Embryonic facial prominence (tissue), 1 donor: ENCODE measurements at regions not wholly inside any gene's neighbourhood (a gene's known extent, or its start where the extent isn't known, plus 50 kb on each side); places are given as distances from the start of the nearest gene placed in this dataset.

Source experiments
- DNase-seq: peaks from one replicate; pipeline ENCODE4 v3.0.0-alpha.2; 2016; ENCODE audit errors: extremely low spot score

DNA sequence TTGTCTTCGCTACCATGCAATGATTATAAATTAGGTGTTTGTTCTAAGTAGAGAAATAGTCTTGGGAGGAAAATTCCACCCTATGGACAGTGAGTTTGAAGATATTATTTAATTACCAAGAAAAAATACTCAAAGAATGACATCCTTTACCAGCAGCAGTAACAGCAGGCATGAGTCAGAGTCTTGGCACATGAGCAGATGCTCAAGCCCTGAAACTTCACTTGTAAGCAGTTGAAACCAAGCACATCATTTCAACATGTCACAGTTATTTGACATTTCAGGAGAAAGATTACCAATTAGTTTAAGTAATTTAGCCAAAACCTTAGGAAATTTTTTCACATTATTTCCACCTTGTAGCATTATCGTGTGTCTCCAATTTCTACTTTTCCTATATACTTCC lies 99.2 kb downstream of the C12orf50 start:
- no peak for DNase-seq

DNA sequence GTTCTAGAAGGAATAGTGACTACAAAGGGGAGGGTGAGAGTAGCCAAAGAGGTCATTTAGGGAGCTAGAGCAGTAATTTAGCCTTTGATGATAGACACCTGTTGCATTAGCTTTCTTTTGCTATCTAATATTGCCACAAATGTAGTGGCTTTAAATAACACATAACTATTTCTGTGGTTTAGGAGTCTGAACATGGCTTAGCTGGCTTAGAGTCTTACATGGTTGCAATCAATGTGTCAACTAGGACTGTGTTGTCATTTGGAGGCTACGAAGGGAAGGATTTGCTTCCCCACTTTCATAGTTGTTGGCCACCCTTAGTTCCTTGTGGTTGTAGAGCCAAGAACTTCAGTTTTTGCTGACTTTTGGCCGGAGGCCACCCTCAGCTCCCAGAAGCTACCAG lies 99.9 kb downstream of the C12orf50 start:
- DNase-seq, result no peak

DNA sequence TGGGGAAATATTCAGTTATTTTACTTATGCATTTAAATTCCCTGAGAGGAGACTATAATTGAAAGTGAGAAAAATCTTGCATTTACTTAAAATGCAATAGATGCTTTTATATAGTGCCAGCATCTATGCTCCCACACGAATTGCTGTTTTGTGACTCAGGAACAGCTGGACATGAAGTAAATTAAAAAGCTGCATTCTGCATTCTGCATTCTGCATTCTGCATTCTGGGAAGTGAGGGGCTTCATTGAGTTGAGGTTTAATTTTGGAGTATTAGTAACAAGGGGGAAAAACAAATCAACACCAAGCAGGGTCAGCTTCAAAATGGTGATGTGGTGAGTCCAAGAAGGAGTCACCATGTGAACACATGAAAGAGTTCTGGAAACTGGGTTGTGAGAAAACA lies 101.2 kb downstream of the C12orf50 start:
- DNase-seq, result no peak

DNA sequence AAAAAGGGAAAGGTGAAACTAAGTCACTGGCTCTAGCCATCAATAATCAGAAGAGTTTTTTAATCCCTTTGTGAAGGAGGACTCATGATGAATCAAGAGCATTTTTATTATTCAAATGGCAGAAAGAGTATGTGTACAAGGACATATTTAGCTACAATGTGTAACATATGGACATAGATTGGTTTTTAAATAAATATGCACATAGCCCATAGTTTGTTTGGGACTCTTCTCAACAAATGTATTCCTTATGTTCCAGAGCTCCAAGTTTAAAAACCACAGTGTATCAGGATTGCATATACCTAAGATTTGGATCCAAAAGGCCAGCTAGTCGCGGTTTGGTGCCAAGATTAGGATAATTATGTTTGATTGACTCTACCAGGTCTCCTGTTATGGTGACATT lies 104.2 kb downstream of the C12orf50 start:
- no peak for DNase-seq

DNA sequence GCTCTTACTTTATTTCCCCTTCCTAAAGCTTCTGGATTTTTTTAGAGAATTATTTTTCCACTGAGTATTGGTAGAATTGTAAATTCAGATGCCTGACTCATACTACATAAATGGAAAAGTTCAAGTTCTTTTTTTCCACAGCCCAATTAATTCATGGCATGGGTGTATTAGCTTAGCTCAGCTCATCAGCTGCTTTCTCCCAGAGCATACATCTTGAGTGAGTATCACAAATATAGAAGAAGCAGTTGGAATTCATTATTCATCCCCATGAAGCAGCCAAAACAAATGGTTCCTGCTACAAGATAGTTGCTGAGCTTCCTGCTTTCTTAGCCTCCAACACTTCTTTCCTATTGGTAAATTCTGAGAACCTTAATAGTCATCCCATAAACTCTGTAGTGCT lies 105.1 kb downstream of the C12orf50 start:
- no peak for DNase-seq

DNA sequence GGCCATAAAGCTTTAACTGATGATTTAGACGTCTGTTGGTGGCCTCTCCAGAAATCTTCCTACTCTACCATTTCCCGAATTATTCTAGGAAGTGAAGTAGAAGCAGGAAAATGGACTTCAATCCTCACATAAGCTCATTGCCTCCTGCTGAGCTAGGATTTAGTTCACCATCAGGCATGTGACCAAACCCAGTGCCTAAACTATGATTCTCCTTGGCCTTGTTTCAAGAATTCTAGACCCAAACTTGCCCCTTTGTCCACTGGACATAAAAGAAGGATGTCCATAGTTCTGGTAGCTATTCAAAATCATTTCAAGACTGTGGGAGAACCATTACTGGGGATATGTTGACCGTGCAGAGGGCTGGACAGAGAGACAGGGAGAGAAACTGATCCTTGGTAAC lies 105.8 kb downstream of the C12orf50 start:
- DNase-seq, result no peak

DNA sequence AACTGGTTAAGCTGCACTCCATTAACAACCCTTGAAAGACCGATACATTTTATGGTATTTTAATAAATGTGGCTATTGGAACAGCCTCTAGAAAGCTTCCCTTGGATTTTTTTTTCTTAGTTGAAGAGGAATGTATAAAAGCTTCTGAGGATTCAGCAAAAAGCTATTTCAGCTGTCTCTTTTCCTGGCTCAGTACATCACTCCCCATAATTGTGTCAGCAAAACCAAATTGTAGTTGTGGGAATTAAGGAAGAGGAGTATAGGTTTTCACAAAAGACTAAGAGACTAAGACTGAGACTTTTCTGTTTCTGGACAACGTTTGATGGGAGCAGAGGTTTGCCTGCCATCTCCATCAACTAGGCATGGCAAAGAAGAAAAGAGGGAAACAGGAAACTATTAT lies 106.5 kb downstream of the C12orf50 start:
- DNase-seq, result no peak

DNA sequence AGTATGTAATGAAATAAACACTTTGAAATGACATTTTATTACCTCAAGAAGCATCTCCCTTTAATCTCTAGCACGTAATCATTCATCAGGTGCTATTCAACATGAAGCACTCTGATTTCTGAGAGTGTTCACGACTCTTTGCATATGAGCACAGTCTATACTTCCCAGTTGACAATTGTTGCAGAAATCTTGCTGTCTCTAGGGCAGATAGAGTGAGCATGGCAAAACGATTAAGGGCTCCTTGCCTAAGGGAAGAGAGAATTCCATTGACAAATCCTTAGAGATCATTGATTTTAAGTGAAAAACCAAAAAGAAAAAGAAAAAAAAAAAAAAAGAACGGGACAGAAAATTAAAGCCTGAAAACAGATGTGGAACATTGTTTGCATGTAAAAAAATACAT lies 107.6 kb downstream of the C12orf50 start:
- no peak for DNase-seq

DNA sequence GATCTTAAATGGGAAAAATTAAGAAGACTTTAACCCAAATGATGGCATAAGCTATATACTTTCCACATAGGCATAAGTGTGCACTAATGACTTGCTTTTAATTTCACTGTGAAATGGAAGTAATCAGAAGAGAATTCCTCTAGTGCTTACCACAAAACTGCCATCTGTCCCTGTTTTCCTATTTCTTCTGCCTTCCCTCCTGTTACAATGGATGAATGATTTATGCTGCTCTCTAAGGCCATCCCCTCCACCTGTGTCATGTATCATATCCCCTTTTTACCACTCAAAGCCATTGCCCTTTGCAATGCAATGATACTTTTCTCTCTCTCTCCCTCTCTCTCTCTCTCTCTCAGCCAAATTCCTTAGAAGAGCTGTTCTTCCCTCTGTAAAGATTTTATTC lies 109.1 kb downstream of the C12orf50 start:
- no peak for DNase-seq

DNA sequence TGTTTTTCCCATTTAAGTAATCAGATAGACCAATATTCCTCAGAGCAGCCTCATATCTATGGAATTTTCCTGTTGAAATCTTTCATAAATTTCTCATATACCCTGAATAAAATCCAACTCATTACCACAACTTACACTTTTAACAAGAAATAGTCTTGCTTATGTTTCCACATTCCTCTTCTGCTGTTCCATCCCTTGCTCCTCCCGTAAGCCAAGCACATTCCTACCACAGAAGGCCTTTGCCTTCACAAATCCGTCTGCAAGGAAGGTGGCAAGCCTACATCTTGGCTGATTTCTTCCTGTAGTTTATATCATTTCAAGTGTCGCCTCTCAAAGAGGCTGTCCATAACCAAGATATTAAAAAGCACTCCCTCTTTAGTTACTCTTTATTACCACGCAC lies 127.7 kb downstream of the C12orf50 start:
- no peak for DNase-seq

DNA sequence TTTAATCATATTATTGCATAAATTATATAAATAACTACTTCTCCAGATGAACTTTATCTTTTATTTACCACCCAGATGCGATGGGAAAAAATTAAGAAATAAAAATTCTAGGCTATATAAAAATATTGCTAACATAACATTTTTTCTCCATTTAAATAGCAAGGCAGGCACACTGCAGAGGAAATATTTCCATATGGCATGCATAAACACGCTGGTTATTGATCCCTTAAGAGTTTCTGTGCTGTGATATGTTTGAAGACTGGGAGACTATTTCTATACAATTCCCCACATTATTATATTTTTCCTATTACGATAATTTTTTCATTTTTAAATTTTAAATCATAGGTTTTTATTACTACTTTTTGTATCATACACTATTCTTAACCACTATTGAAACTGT lies 131.5 kb downstream of the C12orf50 start:
- no peak for DNase-seq

DNA sequence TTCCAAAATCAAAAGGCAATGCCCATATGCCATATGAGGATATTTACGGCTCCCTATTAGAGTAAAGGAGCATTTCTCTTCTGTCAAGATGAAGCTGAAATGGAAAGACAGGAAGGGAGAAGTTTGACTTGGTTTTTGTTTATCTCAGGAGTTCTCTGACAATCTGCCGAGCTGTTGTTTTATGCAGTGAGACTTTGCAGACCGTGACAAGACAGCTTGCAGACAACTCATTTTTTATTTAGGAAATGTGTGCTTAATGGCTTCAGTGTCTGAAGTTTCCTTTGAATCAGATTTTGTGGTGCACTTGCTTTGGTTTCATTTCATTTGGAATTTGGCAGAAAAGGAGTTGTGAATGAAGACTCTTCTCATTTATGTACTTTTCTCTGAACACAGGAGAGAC lies 145.4 kb downstream of the C12orf50 start:
- DNase-seq, result no peak

DNA sequence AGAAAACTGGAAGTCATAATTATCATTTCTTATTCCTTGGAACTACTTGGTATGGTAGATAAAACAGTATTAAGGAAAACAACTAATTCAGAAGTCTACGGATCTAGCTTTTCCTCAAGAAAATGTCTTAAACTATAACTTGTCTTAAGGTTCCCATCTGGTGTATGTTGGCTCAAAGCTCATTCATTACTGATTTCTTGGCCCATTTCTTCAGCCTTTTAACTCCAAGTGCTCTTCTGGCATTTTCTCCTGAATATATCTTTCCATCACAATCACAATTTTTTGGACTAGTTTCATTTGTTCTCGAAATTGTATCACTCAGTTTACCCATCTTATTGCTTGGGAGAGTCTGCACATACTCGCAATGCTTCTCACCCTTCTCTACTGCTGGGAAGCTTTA lies 150.1 kb downstream of the C12orf50 start:
- DNase-seq, result no peak

DNA sequence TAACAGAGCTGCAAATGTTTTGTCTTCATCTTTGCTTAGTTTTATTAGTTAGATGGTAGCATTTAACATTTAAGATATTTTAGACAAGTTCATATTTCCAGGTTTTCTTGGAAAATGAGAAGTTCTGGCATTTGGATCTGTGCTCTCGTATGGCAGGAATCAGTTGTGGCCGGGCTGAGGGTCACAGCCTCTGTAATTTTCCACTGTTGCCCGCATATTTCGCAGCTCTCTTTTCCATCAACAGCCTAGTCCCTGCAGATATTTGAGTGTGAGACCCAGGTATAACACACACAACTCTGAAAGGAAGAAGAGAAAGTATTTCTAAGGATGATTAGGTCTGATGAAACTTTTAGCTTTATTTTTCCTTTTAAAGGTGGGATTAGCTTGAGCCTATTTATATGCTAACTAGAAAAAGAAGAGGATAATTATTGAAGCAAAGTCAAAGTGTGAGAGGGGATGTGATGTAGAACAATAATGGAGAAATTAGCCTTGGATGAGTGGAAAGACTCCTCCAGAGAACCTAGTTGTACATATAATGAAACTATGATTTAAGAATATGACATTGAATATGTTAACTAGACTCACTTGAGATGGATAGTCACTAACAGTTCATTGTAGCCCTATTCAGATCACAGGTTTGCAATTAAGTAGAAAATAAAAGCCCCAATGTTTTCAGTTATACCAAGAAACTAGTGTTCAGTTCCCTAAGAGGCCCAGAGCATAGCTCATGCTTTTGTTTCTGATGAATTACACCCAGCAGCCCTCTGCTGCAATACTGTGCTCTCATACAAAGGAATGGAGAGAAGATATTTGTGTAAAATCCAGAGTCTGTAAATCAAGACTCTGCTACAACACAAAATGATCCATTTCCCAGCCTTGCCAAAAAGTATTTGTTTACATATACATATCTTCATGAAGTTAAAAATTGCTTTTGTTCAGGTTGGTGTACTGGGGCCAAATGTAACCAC lies 158.4 kb downstream of the C12orf50 start:
- no peak for DNase-seq

DNA sequence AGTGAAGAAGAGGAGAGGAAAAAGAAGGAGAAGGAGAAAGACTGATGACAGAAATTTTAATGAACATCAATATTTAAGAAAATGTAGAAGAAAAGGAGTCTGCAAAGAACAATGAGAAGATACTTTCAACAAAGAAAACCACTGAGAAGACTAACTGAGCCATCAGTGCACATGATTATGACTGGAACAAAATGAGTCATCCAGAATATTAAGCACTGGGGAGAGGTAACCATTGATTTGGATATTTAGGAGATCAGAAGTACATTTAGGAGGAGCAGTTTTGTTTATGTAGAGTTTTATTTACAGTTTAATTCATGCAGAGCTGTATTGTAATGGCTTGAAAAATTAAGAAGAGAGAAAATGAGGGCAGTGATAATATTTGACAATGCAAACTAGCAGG lies 159.1 kb downstream of the C12orf50 start:
- no peak for DNase-seq

DNA sequence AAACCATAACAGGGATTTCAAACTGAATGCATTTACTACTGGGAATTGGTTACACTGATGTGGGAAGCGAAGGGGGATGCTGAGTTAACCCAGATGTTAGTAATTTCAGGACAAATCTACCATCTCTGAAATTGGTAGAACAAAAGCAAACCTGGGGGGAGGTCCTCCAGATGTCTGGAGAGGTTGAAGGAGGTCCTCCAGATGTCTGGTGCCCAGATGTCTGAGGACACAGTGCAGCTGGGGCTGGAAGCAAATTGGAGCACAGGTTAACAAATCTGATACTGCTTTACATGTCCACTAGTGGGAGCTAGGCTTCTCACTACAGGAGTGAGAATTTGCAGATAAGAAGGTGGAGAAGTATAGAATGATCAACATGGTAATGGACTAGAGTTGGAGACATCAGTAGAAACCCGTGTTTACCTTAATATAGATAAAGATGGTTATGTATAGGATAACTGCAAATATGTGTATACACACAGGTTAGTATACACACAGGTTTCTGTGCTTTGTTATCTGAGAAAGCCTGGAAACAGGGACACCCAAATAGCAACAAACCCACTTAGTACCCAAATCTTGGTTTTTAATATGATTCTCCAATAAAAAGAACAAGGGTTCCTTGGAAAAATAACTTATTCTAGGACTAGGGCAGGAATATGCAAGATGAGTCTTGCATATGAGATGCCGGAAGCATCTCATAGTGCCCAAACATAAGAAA lies 162.5 kb downstream of the C12orf50 start:
- DNase-seq, result no peak

DNA sequence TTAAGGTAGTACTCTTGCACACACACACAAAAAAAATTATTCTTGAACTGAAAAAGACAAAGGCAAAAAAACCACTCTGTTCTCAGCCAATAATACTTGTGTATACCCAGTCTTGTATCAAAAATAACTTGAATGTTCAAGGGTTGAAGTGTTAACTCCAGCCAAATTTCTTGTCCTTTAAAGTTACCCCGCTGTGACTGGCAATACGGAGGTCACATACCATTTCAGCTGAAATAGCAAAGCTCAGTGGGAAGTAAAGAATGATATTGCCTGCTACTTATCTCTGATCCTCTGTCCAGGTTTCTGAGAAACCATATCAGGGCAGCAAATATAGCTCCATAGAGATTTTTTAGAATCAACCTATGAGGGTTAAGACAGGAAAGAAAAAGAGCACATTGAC lies 167.4 kb downstream of the C12orf50 start:
- DNase-seq, result no peak

DNA sequence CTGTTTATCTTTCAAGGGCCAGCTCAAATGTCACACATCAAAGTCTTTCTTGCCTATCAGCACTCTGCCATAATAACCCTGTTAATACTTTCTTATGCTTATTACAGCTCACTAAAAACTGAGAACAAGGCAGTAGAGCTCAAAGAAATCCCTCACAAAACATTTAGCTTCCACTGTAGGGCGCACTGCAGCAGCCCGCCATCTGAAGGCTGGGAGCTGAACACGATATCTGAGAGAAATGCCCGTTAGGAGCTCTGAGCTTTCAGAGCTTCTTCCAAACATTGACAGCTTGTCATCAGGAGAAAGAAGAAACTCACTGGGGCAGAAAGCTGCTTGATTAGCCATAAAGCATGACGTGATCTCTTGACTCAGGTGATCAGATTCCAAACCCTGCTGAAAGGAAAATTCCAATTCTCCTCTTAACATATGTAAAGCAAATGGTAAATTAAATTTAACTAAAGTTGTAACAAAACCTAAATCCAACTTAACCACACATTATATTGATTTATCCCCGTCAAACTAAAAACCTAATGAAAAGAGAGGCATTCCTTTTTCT lies 175.7 kb downstream of the C12orf50 start:
- no peak for DNase-seq

DNA sequence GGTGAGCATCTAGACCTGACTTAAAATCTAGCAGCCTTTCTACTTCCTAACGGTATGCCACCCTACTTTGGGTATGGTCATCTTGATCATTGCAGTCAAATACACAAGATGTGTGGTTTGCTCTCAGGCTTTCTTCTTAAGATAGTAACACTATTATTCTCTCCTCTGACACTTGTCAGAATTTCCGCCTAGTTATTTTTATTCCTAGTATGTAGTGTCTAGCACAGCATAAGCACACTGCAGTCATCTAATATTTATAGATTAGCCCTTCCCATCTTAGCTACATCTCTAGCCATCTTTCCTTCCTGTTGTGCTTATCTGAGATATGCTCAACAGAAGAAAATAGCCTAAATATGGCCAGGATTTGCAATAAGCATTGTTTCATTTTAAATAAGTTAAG lies 180.1 kb downstream of the C12orf50 start:
- no peak for DNase-seq

DNA sequence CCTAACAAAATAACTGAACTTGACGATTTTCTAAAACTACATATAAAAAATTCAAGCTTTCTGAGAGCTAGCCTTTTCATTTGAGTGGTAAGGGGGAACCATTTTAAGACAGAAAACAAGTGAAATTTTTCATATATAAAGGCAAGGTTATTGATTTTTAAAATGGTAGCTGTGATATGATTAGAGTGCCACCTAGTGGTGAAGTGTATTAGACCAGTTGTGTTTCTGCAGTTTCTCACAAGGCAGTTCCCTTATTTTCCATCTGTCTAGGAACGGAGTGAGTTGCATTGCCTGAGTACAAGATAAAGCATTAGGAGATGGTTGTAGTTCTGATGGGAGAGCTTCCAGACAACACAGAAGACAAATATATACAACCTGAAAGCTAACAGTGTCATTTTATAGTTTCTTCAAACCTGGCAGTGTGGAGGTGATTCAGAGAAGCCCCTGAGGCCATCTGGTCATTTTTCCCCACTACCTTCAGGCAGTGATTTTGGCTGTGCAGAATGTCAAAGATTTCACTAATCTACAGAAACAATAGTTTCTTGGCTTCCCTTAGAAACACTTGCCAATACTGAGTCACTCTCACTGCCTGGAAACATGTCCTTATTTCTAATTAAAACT lies 180.8 kb downstream of the C12orf50 start:
- peak; percentile 79 for DNase-seq

DNA sequence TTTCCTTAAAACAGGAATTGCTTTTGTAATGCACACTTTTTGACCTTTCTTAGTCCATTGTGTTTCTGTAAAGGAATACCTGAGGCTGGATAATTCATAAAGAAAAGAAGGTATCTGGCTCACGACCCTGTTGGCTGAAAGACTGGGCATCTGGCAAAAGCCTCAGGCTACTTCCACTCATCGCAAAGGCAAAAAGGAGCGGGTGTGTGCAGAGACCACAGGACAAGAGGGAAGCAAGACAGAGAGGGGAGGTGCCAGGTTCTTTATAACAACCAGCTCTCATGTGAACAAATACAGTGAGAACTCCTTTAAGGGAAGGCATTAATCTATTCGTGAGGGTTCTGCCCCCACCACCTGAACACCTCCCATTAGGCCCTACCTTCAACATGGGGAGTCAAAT lies 182.1 kb downstream of the C12orf50 start:
- DNase-seq, result no peak

DNA sequence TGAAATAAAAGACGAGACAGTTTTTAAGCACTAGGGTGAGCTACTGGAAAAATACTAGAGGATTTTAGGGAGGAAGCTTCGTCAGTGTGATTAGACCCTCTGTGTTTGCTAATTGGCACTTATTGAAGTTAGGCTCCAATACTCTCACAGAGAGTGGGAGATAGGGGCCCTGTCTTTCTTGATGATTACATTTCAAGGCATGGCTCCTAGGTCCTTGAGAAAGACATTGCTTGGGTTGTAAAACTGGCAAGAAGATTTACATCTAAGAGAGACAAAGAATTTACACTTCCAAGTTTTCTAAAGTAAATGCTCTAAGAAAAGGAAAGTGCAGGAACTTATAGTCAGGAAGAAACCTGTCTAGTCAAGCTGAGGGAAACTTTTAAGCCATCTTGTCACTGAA lies 183.2 kb downstream of the C12orf50 start:
- no peak for DNase-seq
